T-helper 1 cell treated with Interleukin-12 subunit alpha and Interleukin-12 subunit beta and Interleukin-4 antibody, amounts not matched to agents 30 μg/mL and 1 μg/mL, for 36 hours (primary cell): ENCODE measurements at regions not wholly inside any gene's neighbourhood (a gene's known extent, or its start where the extent isn't known, plus 50 kb on each side); places are given as distances from the start of the nearest gene placed in this dataset.

Experiments
- H3K27ac Mint-ChIP-seq: one replicate; pipeline ENCODE4 v1.8.0; 2021; ENCODE audit warnings: mild to moderate bottlenecking, mixed read lengths
- H3K27me3 Mint-ChIP-seq: one replicate; pipeline ENCODE4 v1.8.0; 2021; ENCODE audit warnings: low read depth, mixed read lengths
- H3K36me3 Mint-ChIP-seq: one replicate; pipeline ENCODE4 v1.8.0; 2021; ENCODE audit warnings: low read depth, mixed read lengths
- H3K4me1 Mint-ChIP-seq: one replicate; pipeline ENCODE4 v1.8.0; 2021; ENCODE audit warnings: low read depth, mixed read lengths
- H3K4me3 Mint-ChIP-seq: one replicate; pipeline ENCODE4 v1.8.0; 2021; ENCODE audit warnings: mild to moderate bottlenecking, moderate library complexity, mixed read lengths
- H3K9me3 Mint-ChIP-seq: one replicate; pipeline ENCODE4 v1.8.0; 2021; ENCODE audit warnings: mixed read lengths

GRCh38 chr5:15447209-15447608 is 52.8 kb upstream of the FBXL7 start:
- no peaks in the 10 kb centered on the region for H3K27me3 Mint-ChIP-seq

GRCh38 chr5:15446552-15446951 is 53.4 kb upstream of the FBXL7 start:
- H3K4me1 Mint-ChIP-seq, result no peaks in the 10 kb centered on the region
- no peak overlapping the region for H3K27ac Mint-ChIP-seq
- H3K9me3 Mint-ChIP-seq, result peaks cover 18% of the 10 kb centered on the region
- no peaks in the 10 kb centered on the region for H3K36me3 Mint-ChIP-seq
- no peaks in the 10 kb centered on the region for H3K27me3 Mint-ChIP-seq
- no peak overlapping the region for H3K4me3 Mint-ChIP-seq

More at GRCh38 chr5:15447209-15447608, 52.8 kb upstream of the FBXL7 start:
- Mint-ChIP-seq H3K27ac (no peak overlapping the region), H3K4me3 (no peak overlapping the region), H3K36me3 (no peaks in the 10 kb centered on the region), H3K9me3 (peaks cover 23% of the 10 kb centered on the region), H3K4me1 (no peaks in the 10 kb centered on the region)

GRCh38 chr5:15442193-15442570 is 57.8 kb upstream of the FBXL7 start:
- Mint-ChIP-seq H3K27me3 (no peaks in the 10 kb centered on the region), H3K4me1 (no peaks in the 10 kb centered on the region), H3K36me3 (no peaks in the 10 kb centered on the region), H3K9me3 (peaks cover 8% of the 10 kb centered on the region), H3K4me3 (no peak overlapping the region), H3K27ac (no peak overlapping the region)

- Mint-ChIP-seq H3K27me3 (no peaks in the 10 kb centered on the region), H3K9me3 (peaks cover 8% of the 10 kb centered on the region), H3K4me1 (no peaks in the 10 kb centered on the region), H3K36me3 (no peaks in the 10 kb centered on the region), H3K27ac (no peak overlapping the region), H3K4me3 (no peak overlapping the region)
Measured at GRCh38 chr5:15441433-15442192, 58.4 kb upstream of the FBXL7 start.

- Mint-ChIP-seq H3K36me3 (no peaks in the 10 kb centered on the region), H3K4me3 (no peak overlapping the region), H3K9me3 (peaks cover 8% of the 10 kb centered on the region), H3K27me3 (no peaks in the 10 kb centered on the region), H3K27ac (no peak overlapping the region), H3K4me1 (no peaks in the 10 kb centered on the region)
Measured at GRCh38 chr5:15440434-15440833, 59.5 kb upstream of the FBXL7 start.

- Mint-ChIP-seq H3K36me3 (no peaks in the 10 kb centered on the region), H3K4me1 (no peaks in the 10 kb centered on the region), H3K4me3 (no peak overlapping the region), H3K9me3 (peaks cover 8% of the 10 kb centered on the region), H3K27me3 (no peaks in the 10 kb centered on the region), H3K27ac (no peak overlapping the region)
Measured at GRCh38 chr5:15439801-15440200, 60.2 kb upstream of the FBXL7 start.

- no peaks in the 10 kb centered on the region for H3K27me3 Mint-ChIP-seq
- peaks cover 3% of the 10 kb centered on the region for H3K9me3 Mint-ChIP-seq
- H3K27ac Mint-ChIP-seq, result no peak overlapping the region
- no peaks in the 10 kb centered on the region for H3K36me3 Mint-ChIP-seq
- H3K4me3 Mint-ChIP-seq, result no peak overlapping the region
- H3K4me1 Mint-ChIP-seq, result no peaks in the 10 kb centered on the region
Measured at GRCh38 chr5:15433709-15434108, 66.3 kb upstream of the FBXL7 start.

GRCh38 chr5:15431923-15432322 is 68.1 kb upstream of the FBXL7 start:
- Mint-ChIP-seq H3K27me3 (no peaks in the 10 kb centered on the region), H3K4me3 (no peak overlapping the region), H3K27ac (no peak overlapping the region), H3K4me1 (no peaks in the 10 kb centered on the region), H3K9me3 (peaks cover 3% of the 10 kb centered on the region), H3K36me3 (no peaks in the 10 kb centered on the region)

- Mint-ChIP-seq H3K27me3 (no peaks in the 10 kb centered on the region), H3K4me3 (no peak overlapping the region), H3K9me3 (peaks cover 21% of the 10 kb centered on the region), H3K27ac (no peak overlapping the region), H3K4me1 (no peaks in the 10 kb centered on the region), H3K36me3 (no peaks in the 10 kb centered on the region)
Measured at GRCh38 chr5:15425766-15426165, 74.2 kb upstream of the FBXL7 start.

GRCh38 chr5:15424769-15425168 is 75.2 kb upstream of the FBXL7 start:
- H3K36me3 Mint-ChIP-seq, result no peaks in the 10 kb centered on the region
- no peaks in the 10 kb centered on the region for H3K27me3 Mint-ChIP-seq
- H3K4me1 Mint-ChIP-seq, result no peaks in the 10 kb centered on the region
- no peak overlapping the region for H3K27ac Mint-ChIP-seq
- H3K9me3 Mint-ChIP-seq, result peaks cover 19% of the 10 kb centered on the region
- H3K4me3 Mint-ChIP-seq, result no peak overlapping the region

GRCh38 chr5:15421921-15422412 is 78.0 kb upstream of the FBXL7 start:
- Mint-ChIP-seq H3K27ac (no peak overlapping the region), H3K4me3 (no peak overlapping the region), H3K4me1 (no peaks in the 10 kb centered on the region), H3K36me3 (no peaks in the 10 kb centered on the region), H3K27me3 (no peaks in the 10 kb centered on the region), H3K9me3 (peaks cover 22% of the 10 kb centered on the region)

- Mint-ChIP-seq H3K4me1 (no peaks in the 10 kb centered on the region), H3K9me3 (peaks cover 26% of the 10 kb centered on the region), H3K4me3 (no peak overlapping the region), H3K27ac (no peak overlapping the region), H3K36me3 (no peaks in the 10 kb centered on the region), H3K27me3 (no peaks in the 10 kb centered on the region)
Measured at GRCh38 chr5:15421381-15421780, 78.6 kb upstream of the FBXL7 start.

- H3K36me3 Mint-ChIP-seq, result no peaks in the 10 kb centered on the region
Measured at GRCh38 chr5:15420201-15420600, 79.8 kb upstream of the FBXL7 start.

GRCh38 chr5:15417156-15417555 is 82.8 kb upstream of the FBXL7 start:
- H3K4me3 Mint-ChIP-seq, result no peak overlapping the region
- peaks cover 42% of the 10 kb centered on the region for H3K9me3 Mint-ChIP-seq
- no peak overlapping the region for H3K27ac Mint-ChIP-seq
- H3K36me3 Mint-ChIP-seq, result no peaks in the 10 kb centered on the region
- no peaks in the 10 kb centered on the region for H3K4me1 Mint-ChIP-seq
- no peaks in the 10 kb centered on the region for H3K27me3 Mint-ChIP-seq

More at GRCh38 chr5:15420201-15420600, 79.8 kb upstream of the FBXL7 start:
- Mint-ChIP-seq H3K4me1 (no peaks in the 10 kb centered on the region), H3K27ac (no peak overlapping the region), H3K27me3 (no peaks in the 10 kb centered on the region), H3K4me3 (no peak overlapping the region), H3K9me3 (peaks cover 23% of the 10 kb centered on the region)

GRCh38 chr5:15406478-15406877 is 93.5 kb upstream of the FBXL7 start:
- Mint-ChIP-seq H3K27me3 (no peaks in the 10 kb centered on the region), H3K9me3 (peaks cover 18% of the 10 kb centered on the region), H3K27ac (no peak overlapping the region), H3K4me3 (no peak overlapping the region), H3K4me1 (no peaks in the 10 kb centered on the region), H3K36me3 (no peaks in the 10 kb centered on the region)
